Stomach smooth muscle (tissue), 2 donors: ENCODE measurements at regions not wholly inside any gene's neighbourhood (a gene's known extent, or its start where the extent isn't known, plus 50 kb on each side); places are given as distances from the start of the nearest gene placed in this dataset.

Experiments
- H3K27ac ChIP-seq: one replicate; pipeline ENCODE4 v1.7.0; 2013; ENCODE audit warnings: mild to moderate bottlenecking, low read length, inconsistent platforms
- H3K27me3 ChIP-seq, 2 donors: one replicate each; pipeline ENCODE4 v1.7.0; 2013; ENCODE audit warnings: low read length in 2 of 2; ENCODE audit not compliant: insufficient read depth in 2 of 2, control insufficient read depth in 1 of 2
- H3K36me3 ChIP-seq, 2 donors: one replicate each; pipeline ENCODE4 v1.7.0; 2013; ENCODE audit warnings: low read length in 2 of 2; ENCODE audit not compliant: control insufficient read depth in 2 of 2, insufficient read depth in 2 of 2
- H3K4me1 ChIP-seq: one replicate; pipeline ENCODE4 v1.7.0; 2013; ENCODE audit warnings: low read length; ENCODE audit not compliant: control insufficient read depth, insufficient read depth
- H3K4me3 ChIP-seq, 2 donors: one replicate each; pipeline ENCODE4 v1.7.0; 2013; ENCODE audit warnings: low read length in 2 of 2
- H3K9ac ChIP-seq, 2 donors: one replicate each; pipeline ENCODE4 v1.7.0; 2013; ENCODE audit warnings: low read length in 2 of 2, mild to moderate bottlenecking in 1 of 2
- H3K9me3 ChIP-seq, 2 donors: one replicate each; pipeline ENCODE4 v1.7.0; 2013; ENCODE audit warnings: low read length in 2 of 2; ENCODE audit not compliant: control insufficient read depth in 2 of 2
- donor health status: healthy.
- donor health status: Pancreatic carcinoma.

- no peak overlapping the region for H3K9ac ChIP-seq
Measured at GRCh38 chr13:29903996-29904395, 53.6 kb upstream of the UBL3 start.

GRCh38 chr13:29903543-29903942 lies 53.1 kb upstream of the UBL3 start:
- Histone ChIP-seq H3K27ac (no peak overlapping the region), H3K4me1 (no peaks in the 10 kb centered on the region), H3K27me3 (no peaks in the 10 kb centered on the region), H3K36me3 (no peaks in the 10 kb centered on the region), H3K9ac (no peak overlapping the region), H3K4me3 (no peak overlapping the region), H3K9me3 (peaks cover 0 to 2% of the 10 kb centered on the region in 2 donors)

More at GRCh38 chr13:29903996-29904395, 53.6 kb upstream of the UBL3 start:
- Histone ChIP-seq H3K4me3 (no peak overlapping the region), H3K4me1 (no peaks in the 10 kb centered on the region), H3K27ac (no peak overlapping the region), H3K36me3 (no peaks in the 10 kb centered on the region), H3K9me3 (peaks cover 0 to 2% of the 10 kb centered on the region in 2 donors), H3K27me3 (no peaks in the 10 kb centered on the region)

- Histone ChIP-seq H3K9ac (no peak overlapping the region), H3K27me3 (no peaks in the 10 kb centered on the region), H3K36me3 (no peaks in the 10 kb centered on the region), H3K4me1 (no peaks in the 10 kb centered on the region), H3K9me3 (peaks cover 0 to 2% of the 10 kb centered on the region in 2 donors), H3K4me3 (no peak overlapping the region), H3K27ac (no peak overlapping the region)
Measured at GRCh38 chr13:29902632-29903305, 52.4 kb upstream of the UBL3 start.

DNA sequence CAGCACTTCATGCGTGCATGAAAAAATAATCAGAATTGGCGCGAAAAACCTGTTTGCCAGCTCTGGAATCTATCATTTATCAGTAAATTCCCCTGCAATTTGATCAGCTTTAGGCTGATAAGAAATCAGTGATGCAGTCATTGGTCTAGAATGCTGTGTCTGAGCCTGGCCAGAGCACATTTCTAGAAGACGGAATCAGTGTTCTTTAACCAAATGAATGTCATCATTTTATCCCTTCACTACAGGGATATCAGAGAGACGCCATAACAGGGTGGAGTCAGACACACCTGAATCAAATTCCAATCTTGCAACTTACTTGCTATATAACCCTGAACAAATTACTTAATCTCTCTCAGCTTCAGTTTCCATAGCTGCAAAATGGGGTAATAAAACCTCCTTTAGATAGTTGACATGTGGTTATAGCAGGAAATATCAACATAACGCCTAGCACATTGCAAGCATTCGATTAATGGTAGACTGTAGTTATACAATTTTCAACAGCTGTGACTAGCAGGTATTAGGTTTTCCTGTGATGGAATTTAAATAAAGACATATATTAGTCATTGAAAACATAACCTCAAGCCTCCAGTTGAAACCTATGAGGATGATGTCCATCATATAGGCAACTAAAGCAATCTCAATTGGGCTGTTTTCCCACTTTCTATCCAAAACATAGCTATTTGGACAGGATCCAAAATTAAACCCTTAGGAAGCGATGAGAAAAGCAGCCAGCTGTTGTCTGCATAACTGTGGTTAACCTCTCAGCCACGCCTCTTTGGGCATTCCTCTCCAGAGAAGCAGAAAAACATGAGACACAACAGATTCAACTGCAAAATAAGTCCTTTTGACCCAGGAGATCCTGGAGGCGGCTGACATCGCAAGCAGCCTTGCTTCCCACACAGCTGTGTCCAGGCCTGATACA lies 51.6 kb upstream of the UBL3 start:
- no peak overlapping the region for H3K4me3 ChIP-seq
- no peak overlapping the region for H3K27ac ChIP-seq

More for the DNA sequence above, 51.6 kb upstream of the UBL3 start:
- H3K9me3 ChIP-seq: peaks cover 0 to 2% of the 10 kb centered on the region in 2 donors
- no peaks in the 10 kb centered on the region for H3K36me3 ChIP-seq
- H3K9ac ChIP-seq: no peak overlapping the region
- no peaks in the 10 kb centered on the region for H3K27me3 ChIP-seq
- no peaks in the 10 kb centered on the region for H3K4me1 ChIP-seq
